ENCODE measurements at regions not wholly inside any gene's neighbourhood (a gene's known extent, or its start where the extent isn't known, plus 50 kb on each side); places are given as distances from the start of the nearest gene placed in this dataset.

DNA sequence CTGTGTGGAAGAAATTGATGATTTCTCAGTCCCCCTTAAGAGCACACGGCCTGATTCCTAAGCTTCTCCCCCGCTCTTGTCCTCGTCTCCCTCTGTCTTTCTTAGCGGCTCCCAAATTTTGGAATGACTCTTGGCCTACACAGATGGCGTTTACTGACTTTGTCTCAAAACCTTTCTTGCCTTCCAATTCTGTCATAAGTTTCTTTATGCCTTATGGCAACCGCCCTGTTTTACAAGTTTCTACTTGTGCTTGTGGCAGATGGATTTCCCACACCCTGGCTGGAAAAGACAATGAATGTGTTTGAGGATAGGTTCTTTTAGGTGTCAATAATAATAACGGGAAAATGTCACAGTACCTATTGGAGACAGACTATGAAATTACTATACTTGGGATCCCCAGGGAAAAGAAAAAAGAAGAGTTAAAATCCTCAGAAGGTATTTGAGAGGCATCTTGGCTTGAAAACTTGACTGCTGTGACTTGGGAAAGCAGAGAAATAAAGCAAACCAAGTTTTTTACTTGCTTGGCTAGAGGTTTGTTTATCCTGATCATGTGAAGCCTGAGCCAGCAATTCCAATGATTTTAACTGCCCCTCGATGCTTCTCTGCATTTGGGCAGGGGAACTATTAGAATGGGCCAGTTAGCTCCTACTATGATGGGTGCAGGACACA, 276.4 kb downstream of the HRH4 start:
- DNase-seq (ENCODE audit: low spot score) = no peak

DNA sequence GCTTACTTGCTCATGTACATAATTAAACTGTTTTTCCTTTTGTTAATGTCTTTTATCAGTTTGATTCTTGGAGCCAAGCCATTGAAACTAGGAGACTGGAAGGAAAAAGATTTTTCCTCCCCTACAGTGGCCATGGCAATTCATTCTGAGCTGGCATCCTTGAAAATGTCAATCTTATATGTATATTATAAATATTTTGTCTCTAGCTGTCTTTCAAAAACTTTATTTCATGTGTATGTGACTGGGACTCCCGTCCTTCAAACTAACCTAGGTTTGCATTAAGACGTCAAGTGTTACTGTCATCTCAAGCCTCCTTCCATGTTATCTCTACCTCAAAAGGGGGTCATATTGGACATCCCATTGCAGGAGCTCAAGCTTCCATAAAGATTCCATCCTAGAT, 280.4 kb downstream of the HRH4 start:
- no peak for DNase-seq (ENCODE audit: low spot score)

DNA sequence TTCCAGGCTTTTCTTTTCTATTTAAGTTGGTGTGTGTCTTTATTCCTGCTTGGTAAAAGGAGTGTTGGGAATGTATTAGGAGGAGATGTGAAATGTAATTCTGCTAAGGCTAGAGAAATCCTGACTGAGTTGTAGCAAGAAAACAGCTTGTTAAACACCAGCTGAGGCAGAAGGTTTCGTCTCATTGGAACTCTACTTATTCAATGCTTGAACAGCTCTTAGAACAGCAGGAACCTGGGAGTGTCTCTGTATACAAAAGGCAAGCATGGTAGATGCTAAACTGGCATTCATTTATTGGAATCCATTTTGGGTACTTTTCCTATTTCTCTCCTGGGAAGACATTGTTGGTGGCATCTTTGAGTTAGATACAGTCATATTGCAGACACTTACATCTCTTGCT, 280.9 kb downstream of the HRH4 start:
- DNase-seq (ENCODE audit: low spot score) = no peak

GRCh38 chr18:24741965-24742724, 281.7 kb downstream of the HRH4 start:
- no peak for DNase-seq (ENCODE audit: low spot score)

- no peak for DNase-seq (ENCODE audit: low spot score)
These were observed 294.3 kb downstream of the HRH4 start for GRCh38 chr18:24754583-24755253.

GRCh38 chr18:24756385-24756784, 295.9 kb downstream of the HRH4 start:
- no peak for DNase-seq (ENCODE audit: low spot score)

- DNase-seq (ENCODE audit: low spot score) = no peak
These were observed 296.7 kb downstream of the HRH4 start for GRCh38 chr18:24757134-24757533.

DNA sequence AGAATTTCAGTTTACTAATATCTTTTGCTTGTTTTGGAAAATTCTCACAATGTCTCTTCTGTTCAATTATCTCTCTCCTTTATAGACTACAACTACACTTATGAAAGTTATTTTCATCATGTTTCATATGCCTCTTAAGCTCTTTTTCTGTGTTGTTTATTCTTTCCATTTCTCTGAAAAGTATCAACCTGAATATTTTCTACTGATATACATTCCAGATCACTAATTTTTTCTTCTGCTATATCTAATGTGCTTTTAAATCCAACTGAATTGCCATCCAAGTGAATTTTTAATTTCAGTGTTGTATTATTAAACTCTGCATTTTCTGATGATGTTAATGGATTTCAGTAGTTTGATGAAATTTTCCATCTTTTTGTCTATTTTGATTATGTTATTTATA, 301.3 kb downstream of the HRH4 start:
- DNase-seq (ENCODE audit: low spot score) = no peak

- no peak for DNase-seq (ENCODE audit: low spot score)
These were observed 302.1 kb downstream of the HRH4 start for GRCh38 chr18:24762511-24762910.

GRCh38 chr18:24763765-24764513, 303.5 kb downstream of the HRH4 start:
- DNase-seq (ENCODE audit: low spot score) = no peak

- no peak for DNase-seq (ENCODE audit: low spot score)
These were observed 304.3 kb downstream of the HRH4 start for GRCh38 chr18:24764766-24765165.

GRCh38 chr18:24766376-24766775, 305.9 kb downstream of the HRH4 start:
- no peak for DNase-seq (ENCODE audit: low spot score)

GRCh38 chr18:24770311-24771024, 310.0 kb downstream of the HRH4 start:
- no peak for DNase-seq (ENCODE audit: low spot score)

DNA sequence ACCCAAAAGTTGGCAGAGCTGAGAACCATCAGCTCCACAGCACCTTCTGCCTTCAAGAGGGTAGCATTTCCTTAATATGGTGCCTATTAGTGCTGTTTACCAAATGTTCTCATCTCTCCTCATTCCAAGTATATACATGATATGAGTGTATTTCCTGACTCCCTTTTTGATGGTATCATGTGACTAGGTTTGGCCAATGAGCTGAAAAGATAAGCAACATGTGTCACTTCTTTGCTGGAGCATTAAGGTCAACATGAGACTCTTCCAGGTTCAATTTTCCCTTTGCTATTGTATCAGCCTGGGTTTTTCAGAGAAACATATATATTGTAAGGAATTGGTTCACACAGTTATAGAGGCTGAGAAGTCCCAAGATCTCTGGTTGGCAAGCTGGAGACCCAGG, 310.9 kb downstream of the HRH4 start:
- DNase-seq (ENCODE audit: low spot score) = no peak

DNA sequence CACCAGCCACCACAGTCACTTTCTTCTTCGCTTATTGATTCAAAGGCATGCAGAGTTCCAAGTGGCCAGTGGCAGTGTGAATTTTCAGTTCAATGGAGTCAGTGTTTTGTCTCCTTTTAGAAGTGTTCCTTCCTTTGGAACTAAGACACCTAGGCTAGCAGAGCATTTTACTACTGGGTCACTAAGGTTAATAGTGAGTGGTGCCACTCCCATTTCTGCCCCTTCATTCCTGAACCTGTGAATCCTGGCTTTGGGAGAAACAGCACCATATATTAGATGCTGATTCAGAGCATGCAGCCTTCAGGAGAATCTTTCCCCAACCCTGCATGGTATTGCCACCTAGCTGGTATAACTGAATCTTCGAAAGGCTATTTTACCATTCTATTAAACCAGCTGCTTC, 312.7 kb downstream of the HRH4 start:
- no peak for DNase-seq (ENCODE audit: low spot score)

DNA sequence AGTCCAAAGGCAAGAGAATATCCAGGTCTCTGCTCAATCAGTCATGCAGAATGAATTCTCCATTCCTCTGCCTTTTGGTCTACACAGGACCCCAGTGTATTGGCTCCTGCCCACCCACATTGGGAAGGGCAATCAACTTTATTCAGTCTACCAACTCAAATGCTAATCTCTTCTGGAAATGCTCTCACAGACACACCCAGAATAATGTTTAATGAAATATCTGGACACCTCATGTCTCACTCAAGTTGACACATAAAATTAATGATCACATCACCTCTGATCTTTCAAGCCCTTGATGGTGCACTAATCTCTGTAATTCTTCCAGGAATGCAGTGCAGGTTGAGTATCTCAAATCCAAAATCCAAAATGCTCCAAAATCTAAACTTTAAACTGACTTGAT, 315.6 kb downstream of the HRH4 start:
- DNase-seq (ENCODE audit: low spot score) = no peak

- no peak for DNase-seq (ENCODE audit: low spot score)
These were observed 318.5 kb downstream of the HRH4 start for GRCh38 chr18:24778810-24779418.

DNA sequence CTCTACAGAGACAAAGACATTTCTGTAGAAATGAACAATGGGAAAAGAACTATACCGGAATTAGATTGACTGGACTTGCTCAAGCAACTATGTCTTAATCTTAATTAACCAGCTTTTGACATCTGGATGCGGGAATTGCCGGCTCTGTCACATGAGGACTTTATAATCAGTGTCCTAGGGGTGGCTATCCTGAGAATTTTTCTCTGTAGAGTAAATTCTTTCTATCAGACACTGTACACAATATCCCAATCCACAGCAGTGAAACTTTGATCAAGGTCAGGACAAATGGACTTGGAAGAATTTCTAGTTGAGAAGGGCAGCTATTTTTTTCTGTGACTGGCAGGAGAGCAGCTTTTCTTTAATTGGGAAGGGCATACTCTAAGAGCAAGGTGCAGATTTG, 322.1 kb downstream of the HRH4 start:
- no peak for DNase-seq (ENCODE audit: low spot score)

DNA sequence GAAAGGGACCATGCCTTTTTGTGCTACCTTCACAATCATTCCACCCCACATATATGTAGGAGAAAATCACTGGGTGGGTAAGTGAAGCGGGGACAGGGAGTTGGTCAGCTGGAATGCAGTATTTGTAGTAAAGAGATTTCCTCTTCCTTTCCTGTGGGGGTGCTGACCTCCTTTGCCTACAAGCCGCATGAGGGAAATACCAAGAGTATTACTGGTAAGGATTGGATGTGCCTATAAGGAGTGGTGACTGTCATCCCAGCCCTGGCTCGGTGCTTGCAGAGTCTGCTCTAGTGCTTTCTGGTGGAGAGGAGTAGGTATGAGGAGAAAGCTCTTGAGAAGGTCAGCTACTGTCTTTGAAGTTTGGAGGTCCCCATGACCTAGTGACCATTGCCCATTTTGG, 324.6 kb downstream of the HRH4 start:
- no peak for DNase-seq (ENCODE audit: low spot score)

DNA sequence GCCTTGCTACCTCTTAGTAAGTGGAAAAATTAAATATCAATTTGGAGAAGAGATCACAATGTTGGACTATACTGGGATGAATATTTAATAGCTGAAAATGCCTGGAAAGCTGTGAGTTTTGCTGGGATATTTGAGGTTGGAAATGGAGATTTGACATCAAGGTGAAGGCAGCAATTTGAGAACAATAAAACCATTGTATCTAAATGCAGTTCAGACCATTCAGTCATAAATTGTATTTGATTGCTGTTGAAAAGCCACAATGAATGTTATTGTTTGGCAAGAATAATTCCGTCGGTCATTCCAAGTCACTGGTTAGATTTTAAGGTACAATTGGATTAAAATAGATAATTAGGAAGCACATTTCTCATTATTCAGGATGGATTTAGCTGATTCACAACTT, 325.6 kb downstream of the HRH4 start:
- DNase-seq (ENCODE audit: low spot score) = no peak

GRCh38 chr18:24790347-24790746, 329.9 kb downstream of the HRH4 start:
- peak; percentile 49 for DNase-seq (ENCODE audit: low spot score)

Data from cerebellar cortex (tissue), 1 donor.